GM21447 (cell line): ENCODE measurements at regions not wholly inside any gene's neighbourhood (a gene's known extent, or its start where the extent isn't known, plus 50 kb on each side); places are given as distances from the start of the nearest gene placed in this dataset.

Experiments used
- ATAC-seq: cut with Tn5 transposase; IDR thresholded peaks from one replicate; pipeline ENCODE4 v1.9.1; 2021; ENCODE audit not compliant: unreplicated experiment

- ATAC-seq: no peak
Observed at GRCh38 chr7:136549756-136550155, 318.7 kb upstream of the CHRM2 start.

GRCh38 chr7:136533732-136534131 lies 334.7 kb upstream of the CHRM2 start:
- no peak for ATAC-seq

DNA sequence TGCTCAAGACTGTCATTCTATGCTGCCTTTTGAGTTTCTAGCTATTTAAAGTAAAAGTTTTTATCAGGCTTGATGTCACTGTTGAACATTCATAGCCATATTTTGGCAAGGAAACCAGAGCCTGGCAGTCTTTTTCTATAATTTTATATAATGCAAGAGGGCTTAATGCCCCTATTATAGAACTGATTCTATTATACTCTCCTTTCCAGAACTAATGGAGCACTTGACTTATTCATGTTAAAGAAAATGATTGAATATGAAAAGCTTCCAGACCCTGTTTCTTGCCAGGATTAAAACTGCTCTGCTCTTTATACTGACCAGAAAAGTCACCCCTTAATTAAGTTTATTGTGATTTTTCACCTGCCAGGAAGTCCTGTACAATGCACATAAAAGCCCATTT lies 337.6 kb upstream of the CHRM2 start:
- ATAC-seq: no peak

DNA sequence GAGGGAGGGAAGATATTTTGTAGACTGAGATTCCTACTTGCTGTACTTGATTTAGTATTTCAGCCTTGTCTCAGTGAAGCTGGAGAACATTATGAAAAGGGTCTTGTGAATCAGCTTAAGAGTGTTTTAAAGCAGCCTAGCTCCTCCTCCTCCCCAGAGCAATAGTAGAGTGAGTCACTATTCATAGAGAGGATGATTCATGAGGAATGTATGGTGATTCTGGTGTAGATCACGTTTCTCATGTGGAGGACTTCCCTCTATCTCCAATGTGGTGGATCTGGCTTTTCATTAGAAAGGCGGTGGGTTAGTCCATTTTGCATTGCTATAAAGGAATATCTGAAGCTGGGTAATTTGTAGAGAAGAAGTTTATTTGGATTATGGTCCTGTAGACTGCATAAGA lies 340.1 kb upstream of the CHRM2 start:
- no peak for ATAC-seq

DNA sequence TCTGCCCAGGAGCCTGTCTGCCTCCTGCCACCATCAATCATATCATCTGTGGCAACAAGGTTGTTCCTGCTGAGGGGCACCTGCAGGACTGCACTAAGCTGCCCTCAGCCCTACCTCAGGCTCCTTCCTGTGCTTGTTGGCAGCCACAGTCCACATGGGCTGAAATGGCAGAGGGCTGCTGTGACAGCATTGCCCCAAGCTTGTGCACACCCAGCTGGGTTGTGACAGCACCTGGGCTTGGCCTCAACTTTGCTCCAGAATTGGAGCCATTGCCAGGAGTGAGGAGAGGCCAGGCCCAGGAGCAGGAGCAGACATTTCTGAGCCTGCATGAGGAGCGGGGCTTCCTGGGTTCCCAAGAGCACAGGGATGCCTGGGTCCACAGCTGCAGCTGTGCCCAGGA lies 340.9 kb upstream of the CHRM2 start:
- no peak for ATAC-seq

DNA sequence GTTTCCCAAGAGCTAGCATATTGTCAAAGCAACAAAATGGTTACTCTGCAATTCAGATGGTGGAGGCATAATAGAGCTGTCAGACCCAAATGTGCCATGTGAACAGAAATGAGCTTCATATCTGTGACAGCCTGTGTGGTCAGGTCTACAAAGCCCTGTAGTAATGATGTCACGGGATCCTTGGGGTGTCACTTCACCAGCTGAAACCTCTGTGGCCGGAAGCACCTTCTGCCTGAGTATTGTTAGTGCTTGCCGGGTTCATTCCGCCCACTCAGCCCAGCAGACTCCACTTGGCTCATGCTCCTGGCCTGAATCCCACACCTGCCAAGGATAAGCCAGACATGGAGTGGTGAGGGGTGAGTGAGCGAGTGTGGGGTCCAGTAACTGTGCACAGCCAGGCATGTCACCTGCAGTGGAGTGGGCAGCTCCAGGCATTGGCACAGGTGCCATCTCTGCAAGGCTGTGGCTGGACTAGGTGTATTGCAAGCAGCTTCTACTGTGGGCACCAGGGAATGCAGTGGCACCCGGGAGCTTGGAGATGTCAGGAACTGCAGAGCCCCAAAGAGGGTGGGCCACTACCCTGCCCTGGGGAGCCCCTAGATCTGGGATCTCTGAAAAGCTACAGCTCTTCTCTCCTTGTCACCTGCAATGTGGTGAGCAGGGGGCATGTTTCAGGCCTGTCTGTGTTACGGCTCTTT lies 341.9 kb upstream of the CHRM2 start:
- no peak for ATAC-seq

- ATAC-seq: no peak
Observed at GRCh38 chr7:136523571-136523970, 344.9 kb upstream of the CHRM2 start.

- no peak for ATAC-seq
Observed at GRCh38 chr7:136517971-136518370, 350.5 kb upstream of the CHRM2 start.

DNA sequence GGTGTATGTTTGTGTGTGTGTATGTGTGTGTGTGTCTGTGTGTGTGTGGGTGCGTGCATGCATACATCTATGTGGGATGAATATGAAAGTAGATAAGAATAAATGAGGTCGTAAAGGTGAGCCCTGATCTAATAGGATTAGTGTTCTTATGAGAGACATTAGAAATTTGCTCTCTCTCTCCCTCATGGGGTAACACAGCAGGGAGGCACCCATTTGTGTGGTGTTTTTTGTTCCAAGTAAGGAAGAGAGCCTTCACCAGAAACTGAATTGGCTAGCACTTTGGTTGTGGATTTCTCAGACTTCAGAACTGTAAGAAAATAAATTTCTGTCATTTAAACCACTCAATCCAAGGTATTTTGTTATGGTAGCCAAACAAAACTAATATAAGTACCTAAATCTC lies 353.7 kb upstream of the CHRM2 start:
- no peak for ATAC-seq

DNA sequence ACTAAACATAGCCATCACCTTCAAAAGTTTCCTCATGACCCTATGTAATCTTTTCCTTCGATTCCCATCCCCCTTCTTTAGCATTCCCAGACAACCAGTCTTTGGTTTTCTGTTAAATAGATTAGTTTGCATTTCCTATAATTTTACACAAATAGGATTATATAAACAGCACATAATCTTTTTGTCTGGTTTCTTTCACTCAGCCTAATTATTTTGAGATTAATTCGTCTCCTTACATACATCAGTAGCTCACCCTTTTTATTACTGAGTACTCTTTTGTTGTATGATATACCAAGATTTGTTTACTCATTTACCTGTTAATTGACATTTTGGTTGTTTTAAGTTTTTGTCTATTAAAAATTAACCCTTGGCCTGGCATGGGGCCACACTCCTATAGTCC lies 354.7 kb upstream of the CHRM2 start:
- ATAC-seq: no peak

DNA sequence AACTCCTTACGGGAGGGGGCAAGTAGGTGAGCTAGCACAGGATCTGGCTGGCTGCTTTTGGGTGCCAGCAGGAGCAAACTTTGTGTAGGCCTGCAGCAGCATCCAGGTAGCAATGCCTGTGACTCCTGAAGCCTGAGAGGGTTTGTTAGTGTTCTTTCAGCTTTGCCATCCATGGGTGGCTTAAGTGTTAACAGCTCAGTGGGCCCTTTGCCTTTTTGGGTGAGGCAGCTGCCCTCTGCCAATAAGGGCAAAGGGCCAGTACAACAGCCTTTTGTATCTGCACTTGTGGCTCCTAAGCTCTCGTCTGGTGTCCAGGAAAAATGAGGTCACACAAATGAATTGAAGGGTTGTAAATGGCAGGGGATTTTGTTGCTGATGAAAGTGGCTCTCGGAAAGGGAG lies 359.0 kb upstream of the CHRM2 start:
- no peak for ATAC-seq

GRCh38 chr7:136502162-136502561 lies 366.3 kb upstream of the CHRM2 start:
- no peak for ATAC-seq

GRCh38 chr7:136501151-136501550 lies 367.3 kb upstream of the CHRM2 start:
- ATAC-seq: no peak

- ATAC-seq: no peak
Observed at GRCh38 chr7:136496551-136496950, 371.9 kb upstream of the CHRM2 start.

- no peak for ATAC-seq
Observed at GRCh38 chr7:136495081-136495480, 373.4 kb upstream of the CHRM2 start.

- ATAC-seq: no peak
Observed at GRCh38 chr7:136492366-136492765, 376.1 kb upstream of the CHRM2 start.

DNA sequence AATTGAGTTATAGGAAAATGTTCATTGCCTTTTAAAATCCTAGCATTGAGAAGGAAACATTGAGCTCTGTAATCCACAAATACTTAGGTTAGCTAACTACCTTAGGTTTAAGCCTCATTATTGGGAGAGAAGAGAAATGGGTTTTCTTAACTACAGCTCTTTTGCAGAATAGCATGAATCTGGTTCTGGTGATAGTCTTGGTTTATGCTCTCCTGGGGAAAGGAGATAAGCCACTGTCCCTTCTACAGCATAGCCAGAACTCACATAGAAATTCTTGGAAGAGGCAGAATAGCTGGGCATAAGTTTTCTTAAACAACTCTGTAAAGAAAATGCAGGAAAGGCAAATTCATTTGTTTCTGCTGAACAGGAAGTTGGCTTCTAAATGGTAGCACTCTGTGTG lies 378.6 kb upstream of the CHRM2 start:
- no peak for ATAC-seq

GRCh38 chr7:136480901-136481300 lies 387.6 kb upstream of the CHRM2 start:
- no peak for ATAC-seq

DNA sequence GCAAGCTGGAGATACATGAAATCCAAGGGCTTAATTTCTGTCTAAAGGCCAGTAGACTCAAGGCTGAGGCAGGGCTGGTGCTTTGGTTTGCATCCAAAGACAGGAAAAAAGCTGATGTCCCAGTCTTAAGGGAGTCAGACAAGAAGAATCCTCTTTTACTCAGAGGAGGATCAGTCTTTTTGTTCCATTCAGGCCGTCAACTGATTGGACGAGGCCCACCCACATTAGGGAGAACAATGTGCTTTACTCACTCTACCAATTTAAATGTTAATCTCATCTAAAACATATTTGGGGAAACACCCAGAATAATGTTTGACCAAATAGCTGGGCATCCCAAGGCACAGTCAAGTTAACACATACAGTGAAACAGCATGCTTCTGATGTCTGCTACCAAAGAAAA lies 388.5 kb upstream of the CHRM2 start:
- ATAC-seq: no peak

GRCh38 chr7:136470179-136470578 lies 398.3 kb upstream of the CHRM2 start:
- no peak for ATAC-seq

- no peak for ATAC-seq
Observed at GRCh38 chr7:136452949-136453348, 415.5 kb upstream of the CHRM2 start.

- no peak for ATAC-seq
Observed at GRCh38 chr7:136446751-136447150, 421.7 kb upstream of the CHRM2 start.

DNA sequence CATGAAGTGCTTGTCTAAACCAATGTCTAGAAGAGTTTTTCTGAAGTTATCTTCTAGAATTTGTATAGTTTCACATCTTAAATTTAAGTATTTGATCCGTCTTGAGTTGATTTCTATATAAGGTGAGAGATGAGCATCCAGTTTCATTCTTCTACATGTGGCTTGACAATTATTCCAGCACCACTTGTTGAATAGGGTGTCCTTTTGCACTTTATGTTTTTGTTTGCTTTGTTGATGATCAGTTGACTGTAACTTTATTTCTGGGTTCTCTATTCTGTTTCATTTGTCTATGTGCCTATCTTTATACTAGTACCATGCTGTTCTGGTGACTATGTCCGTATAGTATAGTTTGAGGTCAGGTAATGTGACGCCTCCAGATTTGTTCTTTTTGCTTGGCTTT lies 426.6 kb upstream of the CHRM2 start:
- no peak for ATAC-seq
